ENCODE measurements at regions not wholly inside any gene's neighbourhood (a gene's known extent, or its start where the extent isn't known, plus 50 kb on each side); places are given as distances from the start of the nearest gene placed in this dataset.
A peak's percentile ranks its signal among the peaks of the same experiment; 100 is the strongest.

- FAIRE-seq: no peak
Observed at GRCh38 chr9:1791191-1791590, 224.0 kb upstream of the SMARCA2 start.

GRCh38 chr9:1794547-1795270 lies 220.4 kb upstream of the SMARCA2 start:
- FAIRE-seq: no peak

- no peak for FAIRE-seq
Observed at GRCh38 chr9:1804128-1804865, 210.8 kb upstream of the SMARCA2 start.

GRCh38 chr9:1829719-1830118 lies 185.4 kb upstream of the SMARCA2 start:
- no peak for FAIRE-seq

GRCh38 chr9:1832960-1833359 lies 182.2 kb upstream of the SMARCA2 start:
- FAIRE-seq: no peak

GRCh38 chr9:1837453-1838084 lies 177.6 kb upstream of the SMARCA2 start:
- no peak for FAIRE-seq

GRCh38 chr9:1839909-1840308 lies 175.2 kb upstream of the SMARCA2 start:
- FAIRE-seq: no peak

GRCh38 chr9:1845425-1845824 lies 169.7 kb upstream of the SMARCA2 start:
- no peak for FAIRE-seq

GRCh38 chr9:1855726-1856125 lies 159.4 kb upstream of the SMARCA2 start:
- FAIRE-seq: no peak

- no peak for FAIRE-seq
Observed at GRCh38 chr9:1857808-1858207, 157.3 kb upstream of the SMARCA2 start.

GRCh38 chr9:1869843-1870242 lies 145.3 kb upstream of the SMARCA2 start:
- no peak for FAIRE-seq

GRCh38 chr9:1870915-1871314 lies 144.2 kb upstream of the SMARCA2 start:
- FAIRE-seq: no peak

GRCh38 chr9:1871626-1872419 lies 143.3 kb upstream of the SMARCA2 start:
- peak; percentile 94 for FAIRE-seq

- FAIRE-seq: no peak
Observed at GRCh38 chr9:1875251-1875851, 139.8 kb upstream of the SMARCA2 start.

- no peak for FAIRE-seq
Observed at GRCh38 chr9:1875921-1876448, 139.2 kb upstream of the SMARCA2 start.

- no peak for FAIRE-seq
Observed at GRCh38 chr9:1876891-1877496, 138.2 kb upstream of the SMARCA2 start.

- no peak for FAIRE-seq
Observed at GRCh38 chr9:1877951-1878350, 137.2 kb upstream of the SMARCA2 start.

- FAIRE-seq: no peak
Observed at GRCh38 chr9:1878811-1879210, 136.3 kb upstream of the SMARCA2 start.

GRCh38 chr9:1879501-1879900 lies 135.6 kb upstream of the SMARCA2 start:
- no peak for FAIRE-seq

- no peak for FAIRE-seq
Observed at GRCh38 chr9:1880038-1880565, 135.0 kb upstream of the SMARCA2 start.

GRCh38 chr9:1881708-1882295 lies 133.3 kb upstream of the SMARCA2 start:
- FAIRE-seq: no peak

Data from islet of Langerhans (tissue), 1 donor.